Occipital lobe (tissue), 1 donor: ENCODE measurements at regions not wholly inside any gene's neighbourhood (a gene's known extent, or its start where the extent isn't known, plus 50 kb on each side); places are given as distances from the start of the nearest gene placed in this dataset.
"Not testable (repeated sequence)": the region's sequence is repeated elsewhere in the genome, so short reads cannot be mapped to it uniquely, and the experiment has no call there.

ENCODE experiments used
- DNase-seq: peaks from one replicate; lab custom pipeline; 2025; lab: John Stamatoyannopoulos, UW

- no peak for DNase-seq
Measured at GRCh38 chr6:140209775-140210174, 835.3 kb upstream of the CITED2 start.

- DNase-seq: no peak
Measured at GRCh38 chr6:140208286-140208685, 833.8 kb upstream of the CITED2 start.

GRCh38 chr6:140205795-140206593 lies 831.5 kb upstream of the CITED2 start:
- no peak for DNase-seq

GRCh38 chr6:140204154-140204553 lies 829.7 kb upstream of the CITED2 start:
- DNase-seq: no peak

GRCh38 chr6:140203661-140204147 lies 829.3 kb upstream of the CITED2 start:
- DNase-seq: no peak

- DNase-seq: no peak
Measured at GRCh38 chr6:140202964-140203515, 828.6 kb upstream of the CITED2 start.

GRCh38 chr6:140201787-140202458 lies 827.5 kb upstream of the CITED2 start:
- DNase-seq: no peak

DNA sequence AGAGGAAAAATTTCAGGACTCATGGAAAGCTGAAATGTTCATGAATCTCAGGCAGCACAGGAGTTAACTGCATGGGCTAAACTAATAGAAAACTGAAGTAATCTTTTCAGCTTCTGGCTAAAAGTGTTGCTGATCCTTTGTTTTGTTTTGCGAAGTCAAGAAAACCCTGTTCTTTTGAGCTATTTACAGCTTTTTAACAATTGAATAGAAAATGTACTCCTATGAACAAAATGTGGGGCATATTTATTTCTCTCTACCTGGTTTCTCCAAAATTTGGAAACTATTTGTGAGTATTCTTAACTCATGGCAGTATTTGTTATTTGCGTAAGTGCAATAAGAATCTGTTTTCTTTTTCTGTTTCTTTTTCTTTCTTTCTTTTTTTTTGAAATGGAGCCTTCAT lies 818.8 kb upstream of the CITED2 start:
- no peak for DNase-seq

DNA sequence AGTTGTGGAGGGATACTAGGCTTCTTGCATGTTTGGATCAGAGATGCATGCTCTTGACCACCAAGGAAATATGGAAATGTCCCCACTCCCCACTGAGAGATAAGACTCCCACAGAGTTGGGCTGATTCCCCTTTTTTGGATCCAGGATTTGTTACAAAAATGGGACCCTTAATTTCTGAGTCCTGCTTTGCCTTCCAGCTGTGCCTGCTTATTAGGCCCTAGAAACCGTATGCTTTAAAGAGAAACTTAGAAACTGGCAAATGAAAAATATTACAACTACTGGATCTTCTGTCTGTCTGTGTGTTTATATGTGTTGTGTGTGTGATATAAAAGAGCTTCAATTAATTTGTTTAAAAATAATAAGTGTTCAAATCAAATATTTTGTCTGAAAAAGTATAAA lies 817.6 kb upstream of the CITED2 start:
- DNase-seq: no peak

DNA sequence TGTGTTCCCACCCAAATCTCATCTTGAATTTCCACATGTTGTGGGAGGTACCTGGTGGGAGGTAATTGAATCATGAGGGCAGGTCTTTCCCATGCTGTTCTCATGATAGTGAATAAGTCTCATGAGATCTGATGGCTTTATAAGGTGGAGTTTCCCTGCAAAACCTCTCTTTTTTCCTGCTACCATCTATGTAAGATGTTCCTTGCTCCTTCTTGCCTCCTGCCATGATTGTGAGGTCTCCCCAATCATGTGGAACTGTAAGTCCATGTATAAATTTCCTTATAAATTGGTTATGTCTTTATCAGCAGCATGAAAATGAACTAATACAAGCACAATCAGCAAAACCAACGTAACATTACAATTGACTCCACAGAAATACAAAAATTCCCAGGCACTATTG lies 814.8 kb upstream of the CITED2 start:
- not testable (repeated sequence) for DNase-seq

GRCh38 chr6:140185991-140186390 lies 811.5 kb upstream of the CITED2 start:
- no peak for DNase-seq

GRCh38 chr6:140183881-140184280 lies 809.4 kb upstream of the CITED2 start:
- no peak for DNase-seq

DNA sequence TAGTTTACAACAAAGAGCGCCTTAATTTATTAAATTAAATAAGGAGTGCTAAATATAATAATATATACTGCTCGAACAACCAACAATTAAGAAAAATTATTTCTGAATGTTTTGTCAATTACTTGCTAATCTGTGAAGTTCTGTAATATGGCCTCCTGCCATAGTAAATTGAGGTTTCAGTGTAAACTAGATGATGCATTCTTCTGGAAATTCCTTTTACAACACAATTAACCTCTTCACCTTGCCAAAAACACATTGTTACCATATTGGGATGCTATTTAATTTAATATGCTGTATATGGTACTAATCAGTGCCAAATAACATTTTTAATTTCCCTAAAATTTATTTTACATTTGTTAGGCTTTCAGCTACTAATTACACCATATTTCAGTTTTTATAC lies 808.4 kb upstream of the CITED2 start:
- DNase-seq: no peak

DNA sequence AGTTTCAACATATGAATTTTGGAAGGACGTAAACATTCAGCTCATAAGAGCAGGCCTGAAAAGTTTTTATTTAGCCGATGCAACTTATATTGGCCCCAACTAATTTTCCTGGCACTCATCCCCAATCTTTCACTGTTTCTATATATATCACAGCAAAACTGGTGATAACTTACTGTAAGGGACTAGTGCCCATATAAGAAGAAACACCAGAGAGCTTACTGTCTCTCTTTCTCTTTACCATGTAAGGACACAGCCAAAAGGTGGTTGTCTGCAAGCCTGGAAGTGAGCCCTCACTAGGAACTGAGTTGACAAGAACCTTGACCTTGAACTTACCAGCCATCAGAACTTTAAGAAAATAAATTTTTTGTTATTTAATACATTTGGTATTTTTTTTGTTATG lies 807.4 kb upstream of the CITED2 start:
- DNase-seq: no peak

DNA sequence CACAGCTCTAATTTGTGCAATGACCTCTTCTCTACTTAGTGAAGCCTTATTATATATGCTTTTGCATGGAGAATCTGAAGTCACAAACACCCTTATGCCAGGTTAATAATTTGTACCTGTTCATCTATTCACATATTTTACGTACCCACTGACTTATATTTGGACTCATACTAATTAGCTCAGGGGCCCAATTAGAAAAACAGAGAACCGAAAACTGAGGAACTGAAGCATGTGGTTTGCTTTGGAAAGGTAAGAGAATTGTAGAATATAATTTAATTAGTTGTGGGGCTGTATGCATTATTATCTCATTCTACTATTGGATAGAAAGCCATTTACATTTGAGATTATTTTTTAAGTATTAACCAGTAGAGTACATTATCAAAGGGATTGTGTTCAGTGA lies 805.9 kb upstream of the CITED2 start:
- no peak for DNase-seq

DNA sequence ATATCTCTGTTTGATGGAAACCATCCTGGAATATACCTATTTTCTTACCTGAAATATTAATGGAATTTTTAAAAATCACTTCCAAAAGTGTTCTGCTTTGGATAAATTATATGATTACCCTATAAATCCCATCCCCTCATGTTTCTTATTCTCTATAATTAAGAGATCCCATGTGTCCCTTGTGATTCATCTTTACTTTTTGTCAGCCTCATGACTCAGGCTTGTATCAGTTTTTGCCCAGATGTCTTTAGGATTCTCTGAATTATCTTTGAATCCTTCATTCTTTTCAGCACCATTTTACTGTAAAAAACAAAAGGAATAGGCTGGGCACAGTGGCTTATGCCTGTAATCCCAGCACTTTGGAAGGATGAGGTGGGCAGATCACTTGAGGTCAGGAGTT lies 804.5 kb upstream of the CITED2 start:
- DNase-seq: no peak

GRCh38 chr6:140178520-140178919 lies 804.1 kb upstream of the CITED2 start:
- DNase-seq: no peak

DNA sequence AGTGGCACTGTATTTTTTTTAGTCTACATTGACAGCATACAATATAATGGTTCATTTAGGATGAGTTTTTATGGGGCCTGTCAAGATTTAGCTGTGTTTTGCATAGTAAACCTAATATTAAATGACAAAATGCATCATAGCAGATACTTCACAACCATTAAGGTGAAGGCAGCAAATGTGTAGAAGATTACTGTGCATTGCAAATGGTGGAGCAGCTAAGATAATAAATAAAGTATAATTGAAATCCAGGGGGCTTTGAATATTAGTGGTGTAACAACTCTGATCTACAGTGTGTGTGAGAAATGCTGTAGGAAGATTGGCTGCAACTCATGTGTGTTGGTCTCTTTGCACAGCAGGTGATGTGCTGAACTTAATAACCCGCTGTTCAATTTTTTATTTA lies 801.9 kb upstream of the CITED2 start:
- DNase-seq: no peak

- no peak for DNase-seq
Measured at GRCh38 chr6:140175486-140175885, 801.0 kb upstream of the CITED2 start.

GRCh38 chr6:140174524-140174923 lies 800.1 kb upstream of the CITED2 start:
- no peak for DNase-seq

DNA sequence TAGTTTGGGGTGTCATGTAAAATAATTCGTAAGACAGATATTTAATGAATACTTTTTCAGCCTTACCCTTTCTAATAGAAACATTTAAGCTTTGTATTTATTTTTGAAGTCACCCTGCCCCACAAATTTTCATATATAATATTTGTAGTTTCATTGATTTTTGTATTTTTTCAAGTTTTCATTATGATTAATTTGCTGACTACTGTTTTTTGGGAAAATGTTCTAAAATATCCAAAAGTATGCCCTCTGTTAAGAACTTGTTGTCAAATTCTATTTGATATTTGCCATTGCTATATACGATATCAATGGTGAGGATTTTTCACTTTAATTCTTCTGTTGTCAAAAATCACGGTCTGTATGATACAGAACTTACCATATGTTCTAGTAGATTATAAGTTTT lies 793.9 kb upstream of the CITED2 start:
- no peak for DNase-seq

DNA sequence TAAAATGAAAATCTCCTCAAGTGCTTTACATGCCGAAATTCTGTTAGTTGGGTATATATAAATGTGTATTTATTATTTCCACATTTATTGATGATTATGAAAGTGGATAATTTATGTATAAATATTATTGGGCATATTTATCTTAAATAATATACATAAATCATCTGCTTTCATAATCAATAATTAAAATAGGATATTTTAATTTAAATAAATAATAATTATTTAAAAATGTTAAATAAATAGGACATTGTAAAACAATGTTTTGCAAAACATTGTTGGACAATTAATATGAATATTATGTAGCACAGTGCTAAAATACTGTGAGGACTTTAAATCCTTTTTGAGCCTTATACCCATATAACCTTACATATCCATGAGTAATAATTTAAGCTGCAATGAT lies 786.5 kb upstream of the CITED2 start:
- DNase-seq: no peak

- DNase-seq: no peak
Measured at GRCh38 chr6:140160494-140160893, 786.0 kb upstream of the CITED2 start.
